SK-N-SH treated with all-trans-retinoic acid at 6 μM for 48 hours (cell line): ENCODE measurements at regions not wholly inside any gene's neighbourhood (a gene's known extent, or its start where the extent isn't known, plus 50 kb on each side); places are given as distances from the start of the nearest gene placed in this dataset.

Experiments used
- ATAC-seq: fragments of 200-7000 bp; cut with Tn5 transposase; 3 replicates; pipeline ENCODE4 v1.9.1; 2020; ENCODE audit warnings: mild to moderate bottlenecking, moderate library complexity
- ARNTL ChIP-seq: fragments of 450-650 bp; formaldehyde crosslinking; IDR thresholded peaks from 2 replicates; pipeline ENCODE4 v1.5.0; 2020; ENCODE audit warnings: low read depth, mild to moderate bottlenecking, moderate library complexity, borderline replicate concordance
- BACH2 ChIP-seq: fragments of 250-450 bp; sonication (Bioruptor Pico); IDR thresholded peaks from 2 replicates; pipeline ENCODE4 v1.9.0; 2021; ENCODE audit warnings: mild to moderate bottlenecking, borderline replicate concordance
- CREB5 ChIP-seq: fragments of 250-450 bp; sonication (Bioruptor Pico); IDR thresholded peaks from 2 replicates; pipeline ENCODE4 v1.5.1; 2020; ENCODE audit warnings: low read depth, mild to moderate bottlenecking, moderate library complexity
- CSDC2 ChIP-seq: fragments of 250-450 bp; sonication (Bioruptor Pico); IDR thresholded peaks from 2 replicates; pipeline ENCODE4 v1.5.0; 2020; ENCODE audit warnings: mild to moderate bottlenecking, moderate library complexity
- ESRRG ChIP-seq: fragments of 250-450 bp; sonication (Bioruptor Pico); IDR thresholded peaks from 2 replicates; pipeline ENCODE4 v1.6.1; 2021; ENCODE audit warnings: mild to moderate bottlenecking
- GLIS3 ChIP-seq: fragments of 250-450 bp; sonication (Bioruptor Pico); IDR thresholded peaks from 2 replicates; pipeline ENCODE4 v1.5.0; 2020; ENCODE audit warnings: mild to moderate bottlenecking, moderate library complexity
- ISL1 ChIP-seq: fragments of 250-450 bp; sonication (Bioruptor Pico); IDR thresholded peaks from 2 replicates; pipeline ENCODE4 v2.1.2; 2022; ENCODE audit warnings: mild to moderate bottlenecking, moderate library complexity
- OSR1 ChIP-seq: fragments of 250-450 bp; sonication (Bioruptor Pico); IDR thresholded peaks from 2 replicates; pipeline ENCODE4 v1.8.0; 2022; ENCODE audit warnings: moderate library complexity, mild to moderate bottlenecking, inconsistent platforms
- PPARA ChIP-seq: fragments of 250-450 bp; sonication (Bioruptor Pico); IDR thresholded peaks from 2 replicates; pipeline ENCODE4 v1.5.0; 2020; ENCODE audit warnings: mild to moderate bottlenecking, borderline replicate concordance
- RARB ChIP-seq: fragments of 250-450 bp; sonication (Bioruptor Pico); IDR thresholded peaks from 2 replicates; pipeline ENCODE4 v1.8.0; 2021; ENCODE audit warnings: mild to moderate bottlenecking, moderate library complexity
- SNAI2 ChIP-seq: fragments of 250-450 bp; sonication (Bioruptor Pico); IDR thresholded peaks from 2 replicates; pipeline ENCODE4 v1.5.0; 2020; ENCODE audit warnings: mild to moderate bottlenecking, moderate library complexity
- TCF4 ChIP-seq: fragments of 250-450 bp; sonication (Bioruptor Pico); IDR thresholded peaks from 2 replicates; pipeline ENCODE4 v1.8.0; 2021; ENCODE audit warnings: mild to moderate bottlenecking, moderate library complexity, borderline replicate concordance
- TOX ChIP-seq: fragments of 250-450 bp; sonication (Bioruptor Pico); IDR thresholded peaks from 2 replicates; pipeline ENCODE4 v1.8.0; 2021; ENCODE audit warnings: mild to moderate bottlenecking, moderate library complexity, borderline replicate concordance
- ZC3H10 ChIP-seq: fragments of 250-450 bp; sonication (Bioruptor Pico); IDR thresholded peaks from 2 replicates; pipeline ENCODE4 v1.5.1; 2021; ENCODE audit warnings: mild to moderate bottlenecking, moderate library complexity
- ZFP3 ChIP-seq: fragments of 250-450 bp; sonication (Bioruptor Pico); IDR thresholded peaks from 2 replicates; pipeline ENCODE4 v1.5.0; 2020; ENCODE audit warnings: mild to moderate bottlenecking, moderate library complexity
- ZFP30 ChIP-seq: fragments of 450-650 bp; formaldehyde crosslinking; IDR thresholded peaks from 2 replicates; pipeline ENCODE4 v1.5.0; 2022; ENCODE audit warnings: mild to moderate bottlenecking, moderate library complexity
- ZNF565 ChIP-seq: fragments of 450-650 bp; formaldehyde crosslinking; conservative IDR thresholded peaks from 2 replicates; pipeline ENCODE4 v1.5.0; 2020; ENCODE audit warnings: low read depth, mild to moderate bottlenecking, moderate library complexity
- ZNF70 ChIP-seq: fragments of 450-650 bp; formaldehyde crosslinking; IDR thresholded peaks from 2 replicates; pipeline ENCODE4 v1.5.0; 2020; ENCODE audit warnings: mild to moderate bottlenecking, moderate library complexity
- ZNF8 ChIP-seq: fragments of 450-650 bp; formaldehyde crosslinking; IDR thresholded peaks from 2 replicates; pipeline ENCODE4 v1.5.0; 2020; ENCODE audit warnings: mild to moderate bottlenecking, moderate library complexity
- TF ChIP-seq, protein P1 (sequence below): fragments of 250-450 bp; sonication (Bioruptor Pico); IDR thresholded peaks from 2 replicates; pipeline ENCODE4 v1.8.0; 2020; ENCODE audit warnings: mild to moderate bottlenecking, moderate library complexity, borderline replicate concordance
- TF ChIP-seq, protein P2 (sequence below): fragments of 250-450 bp; sonication (Bioruptor Pico); IDR thresholded peaks from 2 replicates; pipeline ENCODE4 v1.5.0; 2020; ENCODE audit warnings: mild to moderate bottlenecking, moderate library complexity
- TF ChIP-seq, protein P3 (sequence below): fragments of 250-450 bp; sonication (Bioruptor Pico); IDR thresholded peaks from 2 replicates; pipeline ENCODE4 v1.5.1; 2021; ENCODE audit warnings: mild to moderate bottlenecking, moderate library complexity

DNA sequence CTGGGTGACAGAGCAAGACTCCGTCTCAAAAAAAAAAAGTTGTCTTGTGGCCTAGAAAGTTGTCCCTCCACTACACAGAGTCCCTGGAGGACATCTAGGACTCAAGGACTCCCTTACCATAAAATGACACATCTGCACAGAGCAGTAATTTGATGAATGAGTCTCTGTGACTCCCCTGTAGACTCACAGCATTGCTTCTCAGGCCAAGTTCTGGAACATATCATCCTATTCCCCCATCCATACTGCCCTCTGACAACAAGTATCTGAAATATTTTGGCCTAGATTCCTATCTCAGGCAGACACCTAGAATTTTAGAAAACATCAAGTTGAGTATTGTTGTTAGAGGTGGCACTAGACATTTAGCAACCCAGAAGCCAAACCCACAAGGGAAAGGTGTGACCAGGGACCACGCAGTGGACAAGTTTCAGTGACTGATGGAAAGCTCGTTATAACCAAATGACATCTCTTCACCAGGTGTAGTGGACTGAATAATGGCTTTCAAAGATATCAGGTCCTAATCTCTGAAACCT, 97.9 kb upstream of the ATP8B1 start:
- ATAC-seq = no peak
- TF ChIP-seq BACH2 (CRISPR knock-in tag) (no peak), ARNTL (CRISPR knock-in tag) (no peak)

- ATAC-seq = no peak
- TF ChIP-seq ZNF8 (CRISPR knock-in tag) (no peak), CSDC2 (CRISPR knock-in tag) (no peak), CREB5 (no peak), ZC3H10 (no peak)
Observed at GRCh38 chr18:57898506-57899124, 95.5 kb upstream of the ATP8B1 start.

DNA sequence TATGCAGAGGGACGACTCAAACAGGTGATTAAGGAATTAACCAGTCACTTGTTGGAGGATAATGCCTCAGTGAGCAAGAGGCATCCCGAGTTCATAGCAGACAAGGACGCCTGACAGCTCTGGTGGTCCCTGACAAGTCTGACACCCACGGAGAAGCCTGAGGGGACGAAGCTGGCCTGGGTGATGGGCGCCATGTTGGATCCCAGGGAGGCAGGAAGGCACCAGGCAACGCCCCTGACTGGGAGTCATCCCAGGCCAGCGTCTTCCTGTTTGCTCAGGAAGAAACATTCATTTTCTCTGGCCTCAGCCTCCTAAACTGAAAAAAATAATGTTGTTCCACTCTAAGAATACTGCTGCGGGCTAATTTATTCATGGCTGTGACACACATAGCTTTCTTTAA, 92.1 kb upstream of the ATP8B1 start:
- ATAC-seq = no peak
- TF ChIP-seq, protein P1, sequence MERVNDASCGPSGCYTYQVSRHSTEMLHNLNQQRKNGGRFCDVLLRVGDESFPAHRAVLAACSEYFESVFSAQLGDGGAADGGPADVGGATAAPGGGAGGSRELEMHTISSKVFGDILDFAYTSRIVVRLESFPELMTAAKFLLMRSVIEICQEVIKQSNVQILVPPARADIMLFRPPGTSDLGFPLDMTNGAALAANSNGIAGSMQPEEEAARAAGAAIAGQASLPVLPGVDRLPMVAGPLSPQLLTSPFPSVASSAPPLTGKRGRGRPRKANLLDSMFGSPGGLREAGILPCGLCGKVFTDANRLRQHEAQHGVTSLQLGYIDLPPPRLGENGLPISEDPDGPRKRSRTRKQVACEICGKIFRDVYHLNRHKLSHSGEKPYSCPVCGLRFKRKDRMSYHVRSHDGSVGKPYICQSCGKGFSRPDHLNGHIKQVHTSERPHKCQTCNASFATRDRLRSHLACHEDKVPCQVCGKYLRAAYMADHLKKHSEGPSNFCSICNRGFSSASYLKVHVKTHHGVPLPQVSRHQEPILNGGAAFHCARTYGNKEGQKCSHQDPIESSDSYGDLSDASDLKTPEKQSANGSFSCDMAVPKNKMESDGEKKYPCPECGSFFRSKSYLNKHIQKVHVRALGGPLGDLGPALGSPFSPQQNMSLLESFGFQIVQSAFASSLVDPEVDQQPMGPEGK (CRISPR knock-in tag) = no peak
- TF ChIP-seq ESRRG (CRISPR knock-in tag) = no peak
- no peak for TF ChIP-seq ISL1 (CRISPR knock-in tag)
- TF ChIP-seq, all 23 proteins: peak for 0

DNA sequence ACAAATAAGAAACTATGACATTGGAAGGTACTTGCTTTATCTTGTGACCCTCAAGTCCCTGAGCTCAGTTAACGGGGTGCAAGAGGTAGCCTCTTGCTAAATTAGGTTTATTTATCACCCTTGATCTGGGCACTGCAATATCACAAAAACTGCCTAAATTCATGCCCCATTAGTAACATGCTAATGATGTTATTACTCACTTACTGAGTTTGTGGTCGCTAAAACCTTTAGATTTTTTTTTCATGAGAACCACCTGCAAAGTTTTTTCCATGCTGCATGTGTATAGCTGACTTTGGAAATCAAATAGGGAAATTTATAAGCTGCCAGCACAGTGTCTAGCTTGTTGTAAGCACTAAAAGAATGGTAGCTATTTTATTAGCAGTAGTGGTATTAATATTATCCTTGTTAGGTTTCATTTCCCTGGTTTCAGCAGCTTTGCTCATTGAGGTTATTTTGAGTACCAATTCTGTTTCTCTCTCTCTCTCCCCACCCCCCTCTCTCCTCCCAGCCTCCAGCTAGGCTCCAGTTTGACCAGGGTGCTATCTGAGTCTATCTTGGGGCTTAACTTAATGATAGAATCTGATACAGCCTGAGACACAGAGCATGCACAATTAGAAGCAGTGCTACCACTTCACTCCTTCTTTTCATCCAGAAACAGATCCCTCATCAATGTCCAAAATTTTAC, 88.7 kb upstream of the ATP8B1 start:
- TF ChIP-seq, protein P2, sequence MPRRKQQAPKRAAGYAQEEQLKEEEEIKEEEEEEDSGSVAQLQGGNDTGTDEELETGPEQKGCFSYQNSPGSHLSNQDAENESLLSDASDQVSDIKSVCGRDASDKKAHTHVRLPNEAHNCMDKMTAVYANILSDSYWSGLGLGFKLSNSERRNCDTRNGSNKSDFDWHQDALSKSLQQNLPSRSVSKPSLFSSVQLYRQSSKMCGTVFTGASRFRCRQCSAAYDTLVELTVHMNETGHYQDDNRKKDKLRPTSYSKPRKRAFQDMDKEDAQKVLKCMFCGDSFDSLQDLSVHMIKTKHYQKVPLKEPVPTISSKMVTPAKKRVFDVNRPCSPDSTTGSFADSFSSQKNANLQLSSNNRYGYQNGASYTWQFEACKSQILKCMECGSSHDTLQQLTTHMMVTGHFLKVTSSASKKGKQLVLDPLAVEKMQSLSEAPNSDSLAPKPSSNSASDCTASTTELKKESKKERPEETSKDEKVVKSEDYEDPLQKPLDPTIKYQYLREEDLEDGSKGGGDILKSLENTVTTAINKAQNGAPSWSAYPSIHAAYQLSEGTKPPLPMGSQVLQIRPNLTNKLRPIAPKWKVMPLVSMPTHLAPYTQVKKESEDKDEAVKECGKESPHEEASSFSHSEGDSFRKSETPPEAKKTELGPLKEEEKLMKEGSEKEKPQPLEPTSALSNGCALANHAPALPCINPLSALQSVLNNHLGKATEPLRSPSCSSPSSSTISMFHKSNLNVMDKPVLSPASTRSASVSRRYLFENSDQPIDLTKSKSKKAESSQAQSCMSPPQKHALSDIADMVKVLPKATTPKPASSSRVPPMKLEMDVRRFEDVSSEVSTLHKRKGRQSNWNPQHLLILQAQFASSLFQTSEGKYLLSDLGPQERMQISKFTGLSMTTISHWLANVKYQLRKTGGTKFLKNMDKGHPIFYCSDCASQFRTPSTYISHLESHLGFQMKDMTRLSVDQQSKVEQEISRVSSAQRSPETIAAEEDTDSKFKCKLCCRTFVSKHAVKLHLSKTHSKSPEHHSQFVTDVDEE = no peak
- TF ChIP-seq ZNF565 = no peak
- TF ChIP-seq TCF4 = no peak
- no peak for TF ChIP-seq RARB
- no peak for TF ChIP-seq ZFP3 (CRISPR knock-in tag)
- no peak for TF ChIP-seq SNAI2 (CRISPR knock-in tag)
- TF ChIP-seq, protein P1 (CRISPR knock-in tag) = no peak
- no peak for TF ChIP-seq GLIS3 (CRISPR knock-in tag)
- TF ChIP-seq PPARA (CRISPR knock-in tag) = no peak
- no peak for TF ChIP-seq ZC3H10
- TF ChIP-seq OSR1 (CRISPR knock-in tag) = no peak
- no peak for TF ChIP-seq ZNF70 (CRISPR knock-in tag)
- no peak for TF ChIP-seq ARNTL (CRISPR knock-in tag)
- no peak for TF ChIP-seq ZFP30 (CRISPR knock-in tag)
- TF ChIP-seq, protein P3, sequence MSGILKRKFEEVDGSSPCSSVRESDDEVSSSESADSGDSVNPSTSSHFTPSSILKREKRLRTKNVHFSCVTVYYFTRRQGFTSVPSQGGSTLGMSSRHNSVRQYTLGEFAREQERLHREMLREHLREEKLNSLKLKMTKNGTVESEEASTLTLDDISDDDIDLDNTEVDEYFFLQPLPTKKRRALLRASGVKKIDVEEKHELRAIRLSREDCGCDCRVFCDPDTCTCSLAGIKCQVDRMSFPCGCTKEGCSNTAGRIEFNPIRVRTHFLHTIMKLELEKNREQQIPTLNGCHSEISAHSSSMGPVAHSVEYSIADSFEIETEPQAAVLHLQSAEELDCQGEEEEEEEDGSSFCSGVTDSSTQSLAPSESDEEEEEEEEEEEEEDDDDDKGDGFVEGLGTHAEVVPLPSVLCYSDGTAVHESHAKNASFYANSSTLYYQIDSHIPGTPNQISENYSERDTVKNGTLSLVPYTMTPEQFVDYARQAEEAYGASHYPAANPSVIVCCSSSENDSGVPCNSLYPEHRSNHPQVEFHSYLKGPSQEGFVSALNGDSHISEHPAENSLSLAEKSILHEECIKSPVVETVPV (CRISPR knock-in tag) = no peak
- TF ChIP-seq ESRRG (CRISPR knock-in tag) = no peak
- TF ChIP-seq BACH2 (CRISPR knock-in tag) = no peak
- no peak for TF ChIP-seq TOX (CRISPR knock-in tag)
- no peak for TF ChIP-seq CREB5
- no peak for ATAC-seq
